ENCODE measurements at regions not wholly inside any gene's neighbourhood (a gene's known extent, or its start where the extent isn't known, plus 50 kb on each side); places are given as distances from the start of the nearest gene placed in this dataset.

DNA sequence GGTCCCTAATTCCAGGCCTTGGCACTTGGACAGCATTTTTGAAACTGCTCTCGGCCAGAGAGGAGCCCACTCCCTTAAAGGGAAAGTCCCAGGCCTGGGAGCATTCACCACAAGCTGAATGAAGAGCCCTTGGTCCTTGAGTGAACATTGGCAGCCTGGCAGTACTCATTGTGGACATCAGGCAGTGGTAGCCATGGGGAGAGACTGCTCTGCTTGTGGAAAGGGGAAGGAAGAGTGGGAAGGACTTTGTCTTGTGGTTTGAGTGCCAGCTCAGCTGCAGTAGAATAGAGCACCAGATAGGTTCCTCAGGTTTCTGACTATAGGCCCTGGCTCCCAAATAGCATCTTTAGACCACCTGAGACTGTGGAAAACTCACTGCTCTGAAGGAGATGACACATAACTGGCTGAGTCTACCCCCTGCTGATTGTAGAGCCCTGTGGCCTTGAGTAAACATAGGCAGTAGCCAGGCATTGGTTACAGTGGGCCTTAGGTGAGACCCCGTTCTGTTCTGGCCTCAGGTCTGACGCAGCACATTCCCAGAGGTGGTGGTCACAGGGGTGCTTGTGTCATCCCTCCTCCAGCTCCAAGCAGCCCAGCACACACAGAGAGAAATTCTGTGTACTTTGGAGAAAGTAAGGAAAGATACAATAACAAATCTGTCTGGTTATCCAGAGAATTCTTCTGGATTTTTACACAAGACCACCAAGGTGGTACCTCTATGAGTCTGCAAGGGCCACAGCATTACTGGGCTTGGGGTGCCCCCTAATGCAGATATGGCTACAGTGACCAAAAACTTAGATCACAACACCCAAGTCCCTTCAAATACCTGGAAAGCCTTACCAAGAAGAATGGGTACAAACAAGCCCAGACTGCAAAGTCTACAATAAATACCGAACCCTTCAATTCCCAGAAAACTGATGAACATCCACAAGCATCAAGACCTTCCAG lies 153.8 kb downstream of the GNAI1 start:
- no peak overlapping the region for H3K4me3 ChIP-seq (ENCODE audit: low read depth, low read length)
- ChIA-PET CTCF (no interaction called here), POLR2A (no interaction called here)
- no peaks in the 10 kb centered on the region for H3K36me3 ChIP-seq (ENCODE audit: control insufficient read depth, insufficient read depth, low read length)
- no peak for DNase-seq (ENCODE audit: low read depth)
- no peak for TF ChIP-seq CTCF (IDR thresholded peaks at IDR 0.05; ENCODE audit: insufficient read depth, low read depth, low read length)
- H3K27me3 ChIP-seq (ENCODE audit: control insufficient read depth, insufficient read depth, low read length): no peaks in the 10 kb centered on the region

GRCh38 chr7:80287400-80288174 lies 153.0 kb downstream of the GNAI1 start:
- Histone ChIP-seq H3K27me3 (ENCODE audit: control insufficient read depth, insufficient read depth, low read length) (no peaks in the 10 kb centered on the region), H3K36me3 (ENCODE audit: control insufficient read depth, insufficient read depth, low read length) (no peaks in the 10 kb centered on the region), H3K4me3 (ENCODE audit: low read depth, low read length) (no peak overlapping the region)
- no peak for DNase-seq (ENCODE audit: low read depth)
- ChIA-PET CTCF (interaction anchor here (0.9 kb wide), 1 partner anchor 10 kb away, joined by 3 read pairs; no protein-coding TSS in a partner anchor), POLR2A (no interaction called here)
- no peak for TF ChIP-seq CTCF (IDR thresholded peaks at IDR 0.05; ENCODE audit: insufficient read depth, low read depth, low read length)

DNA sequence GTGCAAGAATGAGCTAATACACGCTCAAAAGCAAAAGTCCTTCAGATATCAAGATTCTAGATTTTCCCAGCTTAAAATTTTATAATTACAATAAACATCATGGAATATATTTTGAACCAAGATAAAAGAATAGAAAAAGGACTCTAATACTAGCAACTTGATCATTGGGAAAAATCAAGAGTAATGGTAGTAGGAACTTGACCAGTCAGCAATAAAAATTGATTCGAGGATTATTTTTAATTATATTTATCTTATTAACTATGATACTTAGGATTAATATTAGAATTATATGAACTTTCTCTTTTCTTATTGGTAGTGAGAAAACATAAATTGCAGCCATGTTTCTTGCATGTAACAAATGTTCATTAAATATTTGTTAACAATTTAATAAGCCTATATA lies 152.0 kb downstream of the GNAI1 start:
- no peak for DNase-seq (ENCODE audit: low read depth)
- TF ChIP-seq CTCF (IDR thresholded peaks at IDR 0.05; ENCODE audit: insufficient read depth, low read depth, low read length): no peak
- CTCF ChIA-PET: no interaction called here
- POLR2A ChIA-PET: no interaction called here
- Histone ChIP-seq H3K27me3 (ENCODE audit: control insufficient read depth, insufficient read depth, low read length) (no peaks in the 10 kb centered on the region), H3K36me3 (ENCODE audit: control insufficient read depth, insufficient read depth, low read length) (no peaks in the 10 kb centered on the region), H3K4me3 (ENCODE audit: low read depth, low read length) (no peak overlapping the region)

- peak; percentile 38 for DNase-seq (ENCODE audit: low read depth)
- CTCF ChIA-PET: interaction anchor here (0.6 to 1.0 kb wide), 3 partner anchors 28 to 395 kb away, joined by 3 to 4 read pairs (median 3); no protein-coding TSS in a partner anchor
- H3K4me3 ChIP-seq (ENCODE audit: low read depth, low read length): no peak overlapping the region
- TF ChIP-seq CTCF (IDR thresholded peaks at IDR 0.05; ENCODE audit: insufficient read depth, low read depth, low read length): no peak
- POLR2A ChIA-PET: no interaction called here
- H3K27me3 ChIP-seq (ENCODE audit: control insufficient read depth, insufficient read depth, low read length): no peaks in the 10 kb centered on the region
- H3K36me3 ChIP-seq (ENCODE audit: control insufficient read depth, insufficient read depth, low read length): no peaks in the 10 kb centered on the region
Observed at GRCh38 chr7:80284855-80285254, 150.2 kb downstream of the GNAI1 start.

DNA sequence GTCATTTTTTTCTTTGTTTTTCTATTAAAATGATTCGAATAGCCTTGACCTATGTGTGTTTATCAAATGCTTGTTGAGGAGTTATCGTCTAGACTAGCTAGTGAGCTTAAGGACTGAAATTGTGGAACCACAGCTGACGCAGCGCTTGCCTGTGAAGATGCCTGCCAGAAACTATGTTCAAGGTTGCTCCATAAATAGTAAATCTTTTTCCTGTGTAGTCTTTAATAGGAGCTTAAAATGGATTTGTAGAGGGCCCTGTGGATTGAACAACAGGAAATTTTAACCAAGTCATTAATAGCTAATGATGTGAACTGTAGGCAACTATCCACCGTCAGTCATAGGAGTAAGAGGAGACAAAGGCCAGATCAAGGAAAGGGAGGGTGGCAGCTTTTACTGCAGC lies 145.1 kb downstream of the GNAI1 start:
- H3K36me3 ChIP-seq (ENCODE audit: control insufficient read depth, insufficient read depth, low read length): no peaks in the 10 kb centered on the region
- CTCF ChIA-PET: interaction anchor here (0.7 to 0.9 kb wide), 2 partner anchors 16 to 32 kb away, joined by 3 read pairs; no protein-coding TSS in a partner anchor
- no peak overlapping the region for H3K4me3 ChIP-seq (ENCODE audit: low read depth, low read length)
- no peak for DNase-seq (ENCODE audit: low read depth)
- no peaks in the 10 kb centered on the region for H3K27me3 ChIP-seq (ENCODE audit: control insufficient read depth, insufficient read depth, low read length)
- POLR2A ChIA-PET: no interaction called here
- no peak for TF ChIP-seq CTCF (IDR thresholded peaks at IDR 0.05; ENCODE audit: insufficient read depth, low read depth, low read length)

All from BJ (cell line).